ENCODE measurements at regions not wholly inside any gene's neighbourhood (a gene's known extent, or its start where the extent isn't known, plus 50 kb on each side); places are given as distances from the start of the nearest gene placed in this dataset.

GRCh38 chr5:68534131-68534940 is 318.8 kb downstream of the PIK3R1 start:
- no peak for TF ChIP-seq CTCF (IDR thresholded peaks at IDR 0.05)
- TF ChIP-seq POLR2A (IDR thresholded peaks at IDR 0.05), result no peak

Data from transverse colon (tissue), 3 donors.